Fibroblast of skin of right quadriceps (primary cell): ENCODE measurements at regions not wholly inside any gene's neighbourhood (a gene's known extent, or its start where the extent isn't known, plus 50 kb on each side); places are given as distances from the start of the nearest gene placed in this dataset.

ENCODE experiments used
- DNase-seq: peaks from one replicate; pipeline ENCODE4 v3.0.0-alpha.2; 2013

GRCh38 chr2:228283491-228284171 is 102.1 kb upstream of the SPHKAP start:
- no peak for DNase-seq

GRCh38 chr2:228282376-228282775 is 100.9 kb upstream of the SPHKAP start:
- DNase-seq, result no peak

GRCh38 chr2:228273159-228273558 is 91.7 kb upstream of the SPHKAP start:
- no peak for DNase-seq

GRCh38 chr2:228269351-228269750 is 87.9 kb upstream of the SPHKAP start:
- no peak for DNase-seq

GRCh38 chr2:228268756-228269155 is 87.3 kb upstream of the SPHKAP start:
- DNase-seq, result no peak

GRCh38 chr2:228268301-228268700 is 86.8 kb upstream of the SPHKAP start:
- no peak for DNase-seq

- DNase-seq, result no peak
Measured at GRCh38 chr2:228263156-228263555, 81.7 kb upstream of the SPHKAP start.

GRCh38 chr2:228261546-228261945 is 80.1 kb upstream of the SPHKAP start:
- DNase-seq, result no peak

GRCh38 chr2:228257379-228257778 is 75.9 kb upstream of the SPHKAP start:
- DNase-seq, result no peak

GRCh38 chr2:228253752-228254151 is 72.3 kb upstream of the SPHKAP start:
- no peak for DNase-seq

GRCh38 chr2:228247335-228247734 is 65.8 kb upstream of the SPHKAP start:
- no peak for DNase-seq

- DNase-seq, result no peak
Measured at GRCh38 chr2:228245601-228246000, 64.1 kb upstream of the SPHKAP start.

GRCh38 chr2:228242591-228242990 is 61.1 kb upstream of the SPHKAP start:
- no peak for DNase-seq

- no peak for DNase-seq
Measured at GRCh38 chr2:228239907-228240561, 58.5 kb upstream of the SPHKAP start.

GRCh38 chr2:228239207-228239906 is 57.9 kb upstream of the SPHKAP start:
- DNase-seq, result no peak
